ENCODE measurements at regions not wholly inside any gene's neighbourhood (a gene's known extent, or its start where the extent isn't known, plus 50 kb on each side); places are given as distances from the start of the nearest gene placed in this dataset.

DNA sequence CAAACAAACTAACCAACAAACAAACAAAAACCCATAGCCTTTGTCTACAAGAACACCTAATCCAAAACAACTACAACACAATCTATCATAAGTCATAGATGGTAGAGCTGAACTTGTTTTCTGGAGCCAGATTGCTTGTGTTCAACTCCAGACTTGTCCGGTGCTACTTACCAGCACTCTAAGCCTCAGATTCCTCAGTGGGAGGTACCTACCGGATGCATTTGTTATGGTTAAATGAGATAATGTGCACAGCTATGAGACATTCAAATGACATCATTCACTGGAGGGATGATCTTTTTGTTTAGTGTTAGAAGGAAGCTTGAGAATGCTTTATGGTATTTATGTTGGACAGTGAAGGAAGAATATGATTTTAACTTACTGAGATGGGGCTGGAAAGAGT lies 592.9 kb upstream of the C9orf72 start:
- no peak overlapping the region for H3K4me3 ChIP-seq (ENCODE audit: low read length)
- no peak for TF ChIP-seq ZNF274 (IDR thresholded peaks at IDR 0.05; ENCODE audit: low read depth, low read length)

GRCh38 chr9:28177142-28177541 lies 603.9 kb upstream of the C9orf72 start:
- H3K4me3 ChIP-seq (ENCODE audit: low read length), result no peak overlapping the region
- no peak for TF ChIP-seq ZNF274 (IDR thresholded peaks at IDR 0.05; ENCODE audit: low read depth, low read length)

GRCh38 chr9:28177925-28178324 lies 604.6 kb upstream of the C9orf72 start:
- no peak overlapping the region for H3K4me3 ChIP-seq (ENCODE audit: low read length)
- no peak for TF ChIP-seq ZNF274 (IDR thresholded peaks at IDR 0.05; ENCODE audit: low read depth, low read length)

DNA sequence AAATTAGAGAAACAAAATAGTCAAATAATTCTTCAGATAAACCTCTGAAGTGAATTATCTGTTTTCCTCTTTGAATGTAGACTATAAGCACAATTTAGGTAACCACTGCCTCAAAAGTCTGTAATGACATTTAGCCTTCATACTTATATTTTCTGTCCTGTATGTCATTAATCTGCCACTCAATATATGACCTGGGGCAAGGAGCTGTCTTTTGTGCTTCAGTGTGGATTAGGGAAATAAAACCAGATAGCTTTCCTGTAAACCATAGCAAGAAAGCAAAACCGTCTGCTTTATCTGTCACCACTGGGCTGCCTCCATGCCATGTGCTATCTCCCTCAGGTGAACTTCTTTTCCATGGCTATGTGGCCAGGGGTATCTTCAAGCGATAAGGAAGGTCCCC lies 606.6 kb upstream of the C9orf72 start:
- H3K4me3 ChIP-seq (ENCODE audit: low read length), result no peak overlapping the region
- no peak for TF ChIP-seq ZNF274 (IDR thresholded peaks at IDR 0.05; ENCODE audit: low read depth, low read length)

DNA sequence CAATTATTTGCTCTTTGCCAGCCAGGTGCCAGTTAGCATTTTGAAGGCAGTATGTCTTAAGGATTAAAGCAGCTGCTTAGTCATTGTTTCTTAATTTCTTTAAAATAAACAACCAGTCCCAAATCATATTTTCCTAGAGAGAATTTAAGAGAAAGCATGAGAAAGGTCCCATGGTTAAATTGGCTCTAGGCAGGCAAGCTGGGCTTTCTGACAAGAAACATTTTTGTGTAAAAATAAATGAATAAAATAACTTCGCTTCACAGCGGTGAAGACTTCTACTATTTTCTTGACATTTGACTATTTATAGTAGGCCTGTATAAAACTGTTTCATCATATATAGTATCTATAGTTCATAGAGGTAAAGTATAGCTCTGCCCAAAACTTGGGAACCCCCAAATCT lies 617.7 kb upstream of the C9orf72 start:
- no peak overlapping the region for H3K4me3 ChIP-seq (ENCODE audit: low read length)
- no peak for TF ChIP-seq ZNF274 (IDR thresholded peaks at IDR 0.05; ENCODE audit: low read depth, low read length)

DNA sequence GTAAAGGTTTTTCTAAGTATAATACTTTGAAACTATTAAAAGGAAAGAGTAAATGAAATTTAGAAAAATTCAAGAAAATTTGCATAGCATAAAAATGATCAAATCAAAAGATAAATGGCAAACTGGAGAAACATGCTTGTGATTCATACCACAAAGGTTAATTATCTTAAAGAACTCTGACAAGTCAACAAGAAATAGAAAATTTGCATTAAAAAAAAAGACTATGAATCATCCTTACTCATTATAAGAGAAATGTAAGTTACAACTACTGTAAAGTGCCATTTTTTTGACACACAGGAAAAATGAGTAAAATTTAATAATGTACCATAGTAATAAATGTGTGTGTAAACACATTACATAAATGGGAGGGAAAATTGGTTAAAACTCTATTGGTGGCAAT lies 624.4 kb upstream of the C9orf72 start:
- TF ChIP-seq ZNF274 (IDR thresholded peaks at IDR 0.05; ENCODE audit: low read depth, low read length), result no peak

GRCh38 chr9:28203036-28203435 lies 629.8 kb upstream of the C9orf72 start:
- no peak for TF ChIP-seq ZNF274 (IDR thresholded peaks at IDR 0.05; ENCODE audit: low read depth, low read length)
- no peak overlapping the region for H3K4me3 ChIP-seq (ENCODE audit: low read length)

More for the DNA sequence above, 624.4 kb upstream of the C9orf72 start:
- H3K4me3 ChIP-seq (ENCODE audit: low read length), result no peak overlapping the region

DNA sequence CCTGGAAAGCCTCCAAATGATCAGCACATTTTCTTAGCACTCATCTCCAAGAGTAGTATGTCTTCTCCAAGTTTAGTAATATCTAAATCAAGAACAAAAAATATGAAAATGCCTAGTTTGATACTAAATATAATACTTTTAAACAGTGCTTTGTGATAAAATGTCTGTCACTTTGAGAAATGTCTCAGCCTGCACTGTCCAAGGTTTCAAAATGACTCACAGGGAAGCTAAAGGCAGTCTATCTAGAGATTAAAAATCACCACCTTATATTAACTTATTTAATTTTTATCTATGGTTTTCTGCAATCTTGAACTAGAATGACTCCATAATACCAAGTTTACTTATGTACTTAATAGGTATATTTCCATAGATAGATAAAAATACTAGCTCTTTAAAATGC lies 633.0 kb upstream of the C9orf72 start:
- H3K4me3 ChIP-seq (ENCODE audit: low read length), result no peak overlapping the region
- TF ChIP-seq ZNF274 (IDR thresholded peaks at IDR 0.05; ENCODE audit: low read depth, low read length), result no peak

DNA sequence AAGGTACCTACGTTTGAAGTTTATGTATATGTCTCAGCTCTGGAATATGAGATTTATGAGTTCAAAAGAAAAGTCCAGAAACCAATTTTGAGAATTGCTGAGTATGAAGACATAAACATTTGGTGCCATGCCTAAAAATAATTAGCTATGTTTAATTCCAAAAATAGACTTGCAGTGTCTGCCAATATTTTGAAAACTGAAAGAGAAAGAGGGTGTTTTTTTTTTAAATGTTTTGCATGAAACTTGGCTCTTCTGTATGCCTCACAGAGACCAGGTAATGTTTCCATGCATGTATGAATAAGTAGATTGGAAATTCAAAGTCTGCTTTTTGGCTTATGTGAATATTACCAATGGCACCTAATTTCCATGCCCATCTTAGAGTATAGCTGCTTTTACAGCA lies 634.4 kb upstream of the C9orf72 start:
- no peak for TF ChIP-seq ZNF274 (IDR thresholded peaks at IDR 0.05; ENCODE audit: low read depth, low read length)
- no peak overlapping the region for H3K4me3 ChIP-seq (ENCODE audit: low read length)

GRCh38 chr9:28209130-28209529 lies 635.8 kb upstream of the C9orf72 start:
- TF ChIP-seq ZNF274 (IDR thresholded peaks at IDR 0.05; ENCODE audit: low read depth, low read length), result no peak
- no peak overlapping the region for H3K4me3 ChIP-seq (ENCODE audit: low read length)

DNA sequence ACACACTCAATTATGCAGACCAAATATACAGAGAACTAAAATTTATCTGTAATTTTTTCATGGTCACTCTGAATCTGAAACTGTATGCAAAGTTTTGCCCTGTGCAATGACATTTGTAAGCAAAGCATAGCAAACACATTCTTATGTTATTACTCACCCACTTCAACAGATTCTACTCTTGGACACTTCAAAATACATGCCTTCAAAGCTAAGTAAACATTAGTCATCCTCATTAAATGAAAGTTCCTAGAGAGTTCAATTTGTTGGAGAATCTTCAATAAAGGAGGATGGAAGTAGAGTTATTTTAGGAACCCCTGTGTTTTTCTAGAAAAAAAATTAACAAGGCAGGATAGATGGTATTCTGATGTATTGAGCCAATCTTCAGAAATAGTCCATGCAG lies 639.7 kb upstream of the C9orf72 start:
- H3K4me3 ChIP-seq (ENCODE audit: low read length), result no peak overlapping the region
- TF ChIP-seq ZNF274 (IDR thresholded peaks at IDR 0.05; ENCODE audit: low read depth, low read length), result no peak

DNA sequence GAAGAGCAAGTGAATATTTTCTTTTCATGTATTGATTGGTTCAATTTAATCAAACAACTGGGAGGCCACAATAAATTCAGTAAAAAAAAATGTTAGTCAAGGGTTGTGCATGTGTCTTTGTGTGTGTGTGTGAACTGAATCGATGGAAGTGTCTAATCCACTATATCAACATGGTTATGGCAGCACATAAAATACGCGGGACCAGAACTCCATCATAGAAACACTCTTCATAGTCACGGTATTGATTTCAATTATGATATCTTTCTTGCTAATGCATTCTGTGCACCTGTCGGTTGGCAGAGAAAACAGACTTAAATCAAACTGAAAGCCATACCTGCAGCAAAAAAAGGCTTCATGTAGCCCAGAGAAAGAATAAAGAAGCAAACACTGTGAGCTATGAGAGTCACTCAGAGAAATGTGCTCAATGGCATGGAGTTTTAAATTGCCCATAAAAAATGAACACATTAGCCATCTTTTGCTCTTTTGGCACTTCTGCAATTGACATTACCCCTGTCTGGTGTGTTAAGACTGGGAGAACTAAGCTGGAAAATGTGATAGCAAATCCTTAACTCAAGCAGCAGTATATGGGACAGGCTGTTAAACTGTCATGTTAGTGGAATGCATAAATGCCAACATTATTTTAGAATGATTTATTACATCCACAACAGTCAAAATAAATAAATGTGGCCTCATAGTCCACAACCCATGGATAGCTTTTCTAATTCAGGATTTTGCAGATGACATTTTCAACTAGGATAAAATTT lies 642.4 kb upstream of the C9orf72 start:
- no peak for TF ChIP-seq ZNF274 (IDR thresholded peaks at IDR 0.05; ENCODE audit: low read depth, low read length)
- no peak overlapping the region for H3K4me3 ChIP-seq (ENCODE audit: low read length)

DNA sequence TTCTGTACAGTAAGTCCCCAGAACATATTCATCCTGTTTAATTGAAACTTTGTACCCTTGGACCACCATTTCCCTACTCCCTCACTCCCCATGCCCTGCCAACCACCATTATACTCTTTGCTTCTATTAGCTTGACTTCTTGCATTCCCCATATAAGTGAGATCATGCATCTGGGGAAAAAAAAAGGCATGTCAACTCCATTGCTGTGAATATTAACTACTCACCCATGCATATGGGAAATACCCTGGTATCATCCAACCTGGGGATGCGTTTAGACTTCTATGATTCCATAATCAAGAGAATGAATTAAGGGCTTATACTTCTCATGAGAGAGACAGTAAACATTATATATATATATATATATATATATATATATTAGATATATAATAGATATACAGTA lies 659.4 kb upstream of the C9orf72 start:
- TF ChIP-seq ZNF274 (IDR thresholded peaks at IDR 0.05; ENCODE audit: low read depth, low read length), result no peak
- H3K4me3 ChIP-seq (ENCODE audit: low read length), result no peak overlapping the region

DNA sequence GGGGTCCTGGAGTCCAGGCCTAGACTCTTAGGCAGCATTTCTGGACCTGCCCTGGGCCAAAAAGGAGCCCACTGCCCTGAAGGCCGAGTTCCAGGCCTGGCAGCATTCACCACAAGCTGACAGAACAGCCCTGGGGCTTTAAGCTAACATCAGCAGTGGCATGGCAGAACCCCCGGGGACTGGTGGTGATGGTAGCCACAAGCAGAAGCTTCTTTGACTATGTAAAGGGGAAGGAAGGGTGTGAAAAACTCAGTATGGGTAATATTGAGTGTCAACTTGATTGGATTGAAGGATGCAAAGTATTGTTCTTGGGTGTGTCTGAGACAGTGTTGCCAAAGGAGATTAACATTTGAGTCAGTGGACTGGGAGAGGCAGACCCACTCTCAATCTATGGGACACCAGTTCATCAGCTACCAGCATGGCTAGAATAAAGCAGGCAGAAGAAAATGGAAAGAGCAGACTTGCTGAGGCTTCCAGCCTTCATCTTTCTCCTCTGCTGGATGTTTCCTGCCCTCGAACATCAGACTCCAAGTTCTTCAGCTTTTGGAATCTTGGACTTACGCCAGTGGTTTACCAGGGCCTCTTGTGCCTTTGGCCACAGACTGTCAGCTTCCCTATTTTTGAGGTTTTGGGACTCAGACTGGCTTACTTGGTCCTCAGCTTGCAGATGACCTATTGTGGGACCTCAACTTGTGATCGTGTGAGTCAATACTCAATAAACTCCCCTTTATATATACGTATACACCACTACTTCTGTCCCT lies 661.0 kb upstream of the C9orf72 start:
- no peak for TF ChIP-seq ZNF274 (IDR thresholded peaks at IDR 0.05; ENCODE audit: low read depth, low read length)

GRCh38 chr9:28234894-28235277 lies 661.6 kb upstream of the C9orf72 start:
- no peak for TF ChIP-seq ZNF274 (IDR thresholded peaks at IDR 0.05; ENCODE audit: low read depth, low read length)
- H3K4me3 ChIP-seq (ENCODE audit: low read length), result no peak overlapping the region

More for the DNA sequence above, 661.0 kb upstream of the C9orf72 start:
- H3K4me3 ChIP-seq (ENCODE audit: low read length), result no peak overlapping the region

Data from GM08714 (cell line).